ENCODE measurements at regions not wholly inside any gene's neighbourhood (a gene's known extent, or its start where the extent isn't known, plus 50 kb on each side); places are given as distances from the start of the nearest gene placed in this dataset.

GRCh38 chr6:26302941-26303559, 61.9 kb upstream of the BTN3A2 start:
- intact Hi-C loops (cut with micrococcal nuclease), result no loop called here

- intact Hi-C loops (cut with micrococcal nuclease), result no loop called here
These were observed 60.7 kb upstream of the BTN3A2 start for GRCh38 chr6:26304213-26304796.

- intact Hi-C loops (cut with micrococcal nuclease), result no loop called here
These were observed 60.0 kb upstream of the BTN3A2 start for GRCh38 chr6:26304797-26305640.

- intact Hi-C loops (cut with micrococcal nuclease), result no loop called here
These were observed 59.4 kb upstream of the BTN3A2 start for GRCh38 chr6:26305641-26305969.

- intact Hi-C loops (cut with micrococcal nuclease), result no loop called here
These were observed 58.8 kb upstream of the BTN3A2 start for GRCh38 chr6:26306232-26306631.

- intact Hi-C loops (cut with micrococcal nuclease), result loop anchor here (1.0 kb wide), 1 partner anchor 13 kb away; no protein-coding TSS in a partner anchor
These were observed 57.1 kb upstream of the BTN3A2 start for GRCh38 chr6:26307850-26308249.

- intact Hi-C loops (cut with micrococcal nuclease), result loop anchor here (5.0 kb wide), 1 partner anchor 37 kb away; a partner anchor contains a TSS
These were observed 55.3 kb upstream of the BTN3A2 start for GRCh38 chr6:26309731-26310142.

- intact Hi-C loops (cut with micrococcal nuclease), result loop anchor here (1.0 to 5.0 kb wide), 2 partner anchors 25 to 39 kb away; a partner anchor contains a TSS
These were observed 54.0 kb upstream of the BTN3A2 start for GRCh38 chr6:26311012-26311384.

GRCh38 chr6:26311385-26312095, 53.5 kb upstream of the BTN3A2 start:
- intact Hi-C loops (cut with micrococcal nuclease), result loop anchor here (1.0 to 5.0 kb wide), 3 partner anchors 25 to 243 kb away; a partner anchor contains a TSS

GRCh38 chr6:26312096-26312463, 52.9 kb upstream of the BTN3A2 start:
- intact Hi-C loops (cut with micrococcal nuclease), result loop anchor here (2.0 to 5.0 kb wide), 2 partner anchors 40 to 243 kb away; a partner anchor contains a TSS

GRCh38 chr6:26312501-26313397, 52.2 kb upstream of the BTN3A2 start:
- intact Hi-C loops (cut with micrococcal nuclease), result loop anchor here (1.0 to 5.0 kb wide), 4 partner anchors 10 to 242 kb away; a partner anchor contains a TSS
